ENCODE measurements at regions not wholly inside any gene's neighbourhood (a gene's known extent, or its start where the extent isn't known, plus 50 kb on each side); places are given as distances from the start of the nearest gene placed in this dataset.

DNA sequence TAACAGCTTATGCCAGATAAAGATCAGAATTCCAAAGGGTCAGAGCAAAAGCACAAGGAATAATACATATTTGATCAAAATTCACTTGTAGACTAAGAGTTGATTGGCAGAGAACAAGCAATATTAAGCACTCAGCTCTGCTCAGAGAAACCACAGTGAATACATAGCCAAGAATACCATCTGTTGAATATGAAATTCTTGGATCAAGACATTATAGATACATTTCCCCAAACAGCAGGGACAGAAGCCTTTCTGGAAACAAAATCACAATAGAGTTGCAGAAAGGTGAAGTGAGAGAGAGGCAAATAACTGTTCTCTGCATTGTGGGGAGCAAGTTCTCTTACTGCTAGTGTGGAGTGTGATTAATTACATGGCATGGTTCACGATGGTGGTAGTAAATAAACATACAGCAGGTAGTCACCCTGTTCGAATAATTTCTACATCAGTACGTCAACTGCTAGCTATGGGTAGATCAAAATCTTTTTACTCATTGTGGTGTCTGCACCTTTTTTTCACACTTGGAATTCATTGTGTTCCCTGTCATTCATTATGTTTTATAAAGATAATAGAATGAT is 366.7 kb downstream of the PCDH7 start:
- Mint-ChIP-seq H3K27me3 (no peaks in the 10 kb centered on the region), H3K27ac (no peak overlapping the region), H3K36me3 (no peaks in the 10 kb centered on the region), H3K4me1 (no peaks in the 10 kb centered on the region), H3K9me3 (ENCODE audit: low read depth) (peaks cover 2% of the 10 kb centered on the region), H3K4me3 (no peak overlapping the region)
- ATAC-seq, result no peak
- no peak for DNase-seq
- CTCF ChIA-PET, result no interaction called here

DNA sequence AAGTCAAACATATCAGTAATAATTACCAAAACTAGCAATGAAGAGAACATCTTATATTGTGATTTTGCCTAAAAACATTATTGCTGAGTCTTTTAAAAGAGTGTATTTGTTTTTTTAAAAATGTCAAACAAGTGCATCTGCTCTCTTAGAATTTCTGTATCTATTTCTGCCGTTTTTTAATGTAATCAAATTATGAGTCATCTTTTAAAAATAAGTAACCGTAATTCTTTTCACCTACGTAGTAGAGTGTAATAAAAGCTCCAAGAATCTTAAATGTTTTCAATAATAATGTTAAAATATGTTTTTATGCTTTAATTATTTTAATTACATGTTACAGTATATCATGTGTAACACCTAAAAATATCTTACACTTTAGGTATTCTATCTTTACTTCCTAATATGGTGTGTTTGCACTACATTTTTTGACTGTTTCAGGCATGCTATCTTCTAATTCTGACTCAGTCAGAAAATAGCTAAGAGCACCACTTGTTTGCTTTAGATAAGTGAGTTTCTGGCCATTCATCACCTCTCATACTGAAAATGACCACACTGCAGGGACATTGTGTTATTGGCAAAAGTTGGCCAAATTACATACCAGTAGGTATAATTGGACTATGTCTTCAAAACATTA is 368.5 kb downstream of the PCDH7 start:
- no peaks in the 10 kb centered on the region for H3K27me3 Mint-ChIP-seq
- DNase-seq, result no peak
- CTCF ChIA-PET, result no interaction called here

GRCh38 chr4:31089815-31090214 is 369.6 kb downstream of the PCDH7 start:
- no peak for ATAC-seq
- CTCF ChIA-PET, result no interaction called here
- DNase-seq, result no peak
- H3K27ac Mint-ChIP-seq, result no peak overlapping the region
- H3K4me3 Mint-ChIP-seq, result no peak overlapping the region
- H3K9me3 Mint-ChIP-seq (ENCODE audit: low read depth), result peaks cover 3% of the 10 kb centered on the region
- no peaks in the 10 kb centered on the region for H3K36me3 Mint-ChIP-seq
- no peaks in the 10 kb centered on the region for H3K4me1 Mint-ChIP-seq
- no peaks in the 10 kb centered on the region for H3K27me3 Mint-ChIP-seq

More for the DNA sequence above, 368.5 kb downstream of the PCDH7 start:
- Mint-ChIP-seq H3K27ac (no peak overlapping the region), H3K36me3 (no peaks in the 10 kb centered on the region), H3K4me3 (no peak overlapping the region), H3K4me1 (no peaks in the 10 kb centered on the region), H3K9me3 (ENCODE audit: low read depth) (peaks cover 3% of the 10 kb centered on the region)
- ATAC-seq, result no peak

- CTCF ChIA-PET, result no interaction called here
- Mint-ChIP-seq H3K36me3 (no peaks in the 10 kb centered on the region), H3K4me1 (no peaks in the 10 kb centered on the region), H3K27ac (no peak overlapping the region), H3K4me3 (no peak overlapping the region), H3K9me3 (ENCODE audit: low read depth) (peaks cover 7% of the 10 kb centered on the region), H3K27me3 (no peaks in the 10 kb centered on the region)
- no peak for DNase-seq
- ATAC-seq, result no peak
These were observed 374.3 kb downstream of the PCDH7 start for GRCh38 chr4:31094474-31094873.

- no peaks in the 10 kb centered on the region for H3K36me3 Mint-ChIP-seq
- no peak overlapping the region for H3K4me3 Mint-ChIP-seq
These were observed 377.8 kb downstream of the PCDH7 start for GRCh38 chr4:31097999-31098398.

DNA sequence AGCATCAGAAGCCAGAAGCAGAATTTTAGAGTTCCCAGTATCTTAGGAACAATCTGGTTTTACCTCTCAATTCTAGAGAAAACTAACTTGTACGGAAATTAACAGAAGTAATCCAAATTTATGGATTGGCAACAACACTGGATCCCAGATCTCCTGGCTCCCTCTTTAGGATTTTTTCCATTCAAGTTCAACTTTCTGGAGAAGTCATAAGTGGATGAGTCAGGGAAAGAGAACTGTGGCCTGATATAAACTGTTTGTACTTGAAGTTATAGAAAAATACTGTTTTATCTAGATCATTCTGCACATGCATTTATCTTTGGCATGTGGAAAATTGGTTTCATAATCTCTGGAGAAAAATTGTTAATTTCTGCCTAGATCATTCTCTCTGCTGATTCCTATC is 380.4 kb downstream of the PCDH7 start:
- peaks cover 7% of the 10 kb centered on the region for H3K9me3 Mint-ChIP-seq (ENCODE audit: low read depth)
- CTCF ChIA-PET, result no interaction called here
- ATAC-seq, result no peak
- H3K27me3 Mint-ChIP-seq, result no peaks in the 10 kb centered on the region
- no peaks in the 10 kb centered on the region for H3K36me3 Mint-ChIP-seq
- no peak for DNase-seq
- H3K4me1 Mint-ChIP-seq, result no peaks in the 10 kb centered on the region
- no peak overlapping the region for H3K27ac Mint-ChIP-seq
- H3K4me3 Mint-ChIP-seq, result no peak overlapping the region

More at GRCh38 chr4:31097999-31098398, 377.8 kb downstream of the PCDH7 start:
- peaks cover 6% of the 10 kb centered on the region for H3K9me3 Mint-ChIP-seq (ENCODE audit: low read depth)
- H3K27me3 Mint-ChIP-seq, result no peaks in the 10 kb centered on the region
- H3K4me1 Mint-ChIP-seq, result no peaks in the 10 kb centered on the region
- ATAC-seq, result no peak
- DNase-seq, result no peak
- CTCF ChIA-PET, result no interaction called here
- H3K27ac Mint-ChIP-seq, result no peak overlapping the region

GRCh38 chr4:31104043-31104442 is 383.9 kb downstream of the PCDH7 start:
- no peak overlapping the region for H3K27ac Mint-ChIP-seq
- H3K4me1 Mint-ChIP-seq, result no peaks in the 10 kb centered on the region
- peaks cover 2% of the 10 kb centered on the region for H3K9me3 Mint-ChIP-seq (ENCODE audit: low read depth)
- no peak for DNase-seq
- H3K36me3 Mint-ChIP-seq, result no peaks in the 10 kb centered on the region
- no peaks in the 10 kb centered on the region for H3K27me3 Mint-ChIP-seq
- ATAC-seq, result no peak
- H3K4me3 Mint-ChIP-seq, result no peak overlapping the region
- CTCF ChIA-PET, result no interaction called here

- Mint-ChIP-seq H3K4me1 (no peaks in the 10 kb centered on the region), H3K36me3 (no peaks in the 10 kb centered on the region), H3K27ac (no peak overlapping the region), H3K9me3 (ENCODE audit: low read depth) (peaks cover 2% of the 10 kb centered on the region), H3K4me3 (no peak overlapping the region), H3K27me3 (no peaks in the 10 kb centered on the region)
- no peak for DNase-seq
- no peak for ATAC-seq
- CTCF ChIA-PET, result no interaction called here
These were observed 384.4 kb downstream of the PCDH7 start for GRCh38 chr4:31104577-31104976.

DNA sequence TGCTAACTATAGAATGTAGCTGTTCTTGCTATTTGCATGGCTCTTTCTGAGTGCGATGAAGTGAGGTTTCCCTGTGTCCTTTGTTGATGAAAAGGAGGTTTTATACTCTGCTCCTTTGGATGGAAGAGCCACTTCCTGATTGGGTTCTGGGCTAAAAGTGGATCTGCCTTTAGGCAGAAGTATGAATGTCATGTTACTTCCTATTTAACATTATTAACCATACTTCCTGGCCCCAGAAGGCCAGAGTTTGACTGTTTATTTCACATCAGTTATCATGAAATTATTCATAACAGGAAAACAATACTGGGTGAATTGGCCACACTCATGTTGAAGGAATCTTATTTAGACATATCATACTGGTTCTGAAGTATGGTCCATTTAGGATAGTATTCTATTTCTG is 386.2 kb downstream of the PCDH7 start:
- no peak overlapping the region for H3K4me3 Mint-ChIP-seq
- H3K27me3 Mint-ChIP-seq, result no peaks in the 10 kb centered on the region
- peaks cover 2% of the 10 kb centered on the region for H3K9me3 Mint-ChIP-seq (ENCODE audit: low read depth)
- H3K4me1 Mint-ChIP-seq, result no peaks in the 10 kb centered on the region
- CTCF ChIA-PET, result no interaction called here
- no peak for DNase-seq
- no peak overlapping the region for H3K27ac Mint-ChIP-seq
- no peaks in the 10 kb centered on the region for H3K36me3 Mint-ChIP-seq
- ATAC-seq, result no peak

- H3K4me1 Mint-ChIP-seq, result no peaks in the 10 kb centered on the region
- H3K4me3 Mint-ChIP-seq, result no peak overlapping the region
- ATAC-seq (no peak), DNase-seq (no peak)
- H3K36me3 Mint-ChIP-seq, result no peaks in the 10 kb centered on the region
- CTCF ChIA-PET, result no interaction called here
- peaks cover 2% of the 10 kb centered on the region for H3K9me3 Mint-ChIP-seq (ENCODE audit: low read depth)
- no peak overlapping the region for H3K27ac Mint-ChIP-seq
- H3K27me3 Mint-ChIP-seq, result no peaks in the 10 kb centered on the region
These were observed 387.2 kb downstream of the PCDH7 start for GRCh38 chr4:31107362-31107761.

DNA sequence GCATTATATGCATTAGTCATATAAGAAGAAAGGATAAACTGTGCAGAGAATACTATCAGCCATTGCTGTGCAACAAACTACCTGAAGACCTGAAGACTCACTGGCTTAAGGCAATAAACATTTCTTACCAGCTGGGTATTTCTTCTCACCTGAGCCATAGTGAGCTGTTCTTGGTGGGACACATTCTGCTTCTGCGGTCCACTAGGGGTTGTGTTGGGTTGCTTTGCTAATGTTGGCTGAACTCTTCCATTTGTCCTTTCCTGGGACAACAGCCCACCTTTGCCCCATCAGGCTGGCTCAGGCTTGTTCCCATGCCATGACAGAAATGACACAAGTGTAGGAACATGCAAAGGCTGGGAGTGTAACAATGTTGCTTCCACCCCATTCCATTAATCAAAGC is 388.6 kb downstream of the PCDH7 start:
- no peak for ATAC-seq
- DNase-seq, result no peak
- H3K27ac Mint-ChIP-seq, result no peak overlapping the region
- no peaks in the 10 kb centered on the region for H3K4me1 Mint-ChIP-seq
- CTCF ChIA-PET, result interaction anchor here (0.7 kb wide), 1 partner anchor 1576 kb away, joined by 4 read pairs; no protein-coding TSS in a partner anchor
- H3K27me3 Mint-ChIP-seq, result no peaks in the 10 kb centered on the region
- no peaks in the 10 kb centered on the region for H3K36me3 Mint-ChIP-seq
- H3K4me3 Mint-ChIP-seq, result no peak overlapping the region
- no peaks in the 10 kb centered on the region for H3K9me3 Mint-ChIP-seq (ENCODE audit: low read depth)

DNA sequence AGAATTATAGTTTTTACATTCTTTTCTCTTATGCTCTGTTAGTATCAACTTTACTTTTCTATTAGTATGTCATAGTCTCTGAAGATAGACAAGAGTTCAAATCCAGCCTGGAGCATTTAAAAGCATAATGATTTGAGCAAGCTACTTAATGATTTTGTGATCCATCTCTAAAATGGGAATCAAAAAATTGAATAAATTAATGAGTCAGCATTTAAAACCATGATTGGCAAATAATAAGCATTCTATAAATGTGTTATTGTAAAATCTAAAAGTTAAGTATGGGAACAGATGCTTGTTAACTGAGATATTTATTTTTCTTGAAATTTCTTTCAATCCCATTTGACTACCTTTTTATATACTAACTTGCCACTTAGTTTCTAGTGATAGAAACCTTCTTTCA is 391.6 kb downstream of the PCDH7 start:
- DNase-seq, result no peak
- peaks cover 3% of the 10 kb centered on the region for H3K9me3 Mint-ChIP-seq (ENCODE audit: low read depth)
- CTCF ChIA-PET, result no interaction called here
- H3K36me3 Mint-ChIP-seq, result no peaks in the 10 kb centered on the region
- no peak overlapping the region for H3K27ac Mint-ChIP-seq
- no peak overlapping the region for H3K4me3 Mint-ChIP-seq
- no peaks in the 10 kb centered on the region for H3K4me1 Mint-ChIP-seq
- no peak for ATAC-seq
- no peaks in the 10 kb centered on the region for H3K27me3 Mint-ChIP-seq

DNA sequence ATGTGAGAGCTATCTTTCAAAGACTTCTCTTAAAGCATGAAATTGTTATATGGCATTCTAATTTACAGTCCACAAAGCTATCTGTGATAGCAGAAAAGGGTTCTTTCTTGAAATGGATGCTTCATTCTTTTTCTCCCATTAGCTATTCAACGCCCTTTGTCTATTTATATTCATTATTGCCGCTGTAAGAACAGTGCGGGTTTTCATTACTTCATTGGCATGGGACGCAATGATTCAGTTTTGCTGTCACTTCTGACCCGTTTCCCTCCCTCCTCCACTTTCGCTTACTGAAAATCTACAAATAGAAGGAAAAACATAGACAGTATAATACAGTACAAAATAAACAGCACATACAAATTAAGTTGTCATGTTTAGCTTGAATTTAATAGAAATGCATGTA is 394.6 kb downstream of the PCDH7 start:
- H3K4me1 Mint-ChIP-seq, result no peaks in the 10 kb centered on the region

DNA sequence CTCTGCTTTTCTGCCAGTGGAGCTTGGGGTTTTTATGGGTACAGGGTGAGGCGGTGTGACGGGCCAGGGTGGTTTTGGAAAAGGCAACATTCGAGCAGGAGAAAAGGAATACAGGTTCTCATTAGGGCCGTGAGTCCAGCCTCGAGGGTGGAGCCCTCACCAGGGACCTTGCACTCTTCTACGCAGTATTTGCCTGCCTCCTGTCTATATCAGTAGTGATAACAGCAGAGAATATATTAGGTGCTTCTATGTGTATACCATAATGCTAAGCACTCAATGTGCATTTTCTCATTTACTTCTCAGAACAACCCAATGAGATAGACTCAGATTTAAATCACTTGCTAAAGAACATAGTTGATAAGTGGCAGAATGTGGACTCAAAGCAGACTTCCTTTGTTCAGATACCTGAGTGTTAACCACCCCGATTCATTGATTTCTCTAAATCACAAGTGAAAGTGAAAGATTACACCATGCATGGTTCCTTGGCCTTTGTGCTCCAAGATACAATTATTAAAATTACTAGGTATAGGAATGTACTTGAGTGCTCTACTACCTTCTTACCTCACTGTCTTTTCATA is 403.9 kb downstream of the PCDH7 start:
- Mint-ChIP-seq H3K27me3 (no peaks in the 10 kb centered on the region), H3K4me3 (no peak overlapping the region), H3K4me1 (no peaks in the 10 kb centered on the region), H3K36me3 (no peaks in the 10 kb centered on the region), H3K9me3 (ENCODE audit: low read depth) (peaks cover 6% of the 10 kb centered on the region), H3K27ac (no peak overlapping the region)
- CTCF ChIA-PET, result no interaction called here
- DNase-seq (no peak), ATAC-seq (no peak)

More for the DNA sequence above, 394.6 kb downstream of the PCDH7 start:
- Mint-ChIP-seq H3K36me3 (no peaks in the 10 kb centered on the region), H3K27ac (no peak overlapping the region), H3K4me3 (no peak overlapping the region), H3K27me3 (no peaks in the 10 kb centered on the region), H3K9me3 (ENCODE audit: low read depth) (peaks cover 12% of the 10 kb centered on the region)
- CTCF ChIA-PET, result no interaction called here
- DNase-seq (no peak), ATAC-seq (no peak)
